Activated gamma-delta T cell (primary cell): ENCODE measurements at regions not wholly inside any gene's neighbourhood (a gene's known extent, or its start where the extent isn't known, plus 50 kb on each side); places are given as distances from the start of the nearest gene placed in this dataset.

ENCODE experiments used
- DNase-seq: peaks from one replicate; lab custom pipeline; 2025; lab: John Stamatoyannopoulos, UW

- DNase-seq: no peak
Measured at GRCh38 chr5:2266641-2267240, 384.0 kb upstream of the IRX4 start.

- DNase-seq: no peak
Measured at GRCh38 chr5:2265341-2265740, 382.6 kb upstream of the IRX4 start.

- DNase-seq: no peak
Measured at GRCh38 chr5:2263763-2264162, 381.0 kb upstream of the IRX4 start.

GRCh38 chr5:2262620-2263019, 379.9 kb upstream of the IRX4 start:
- no peak for DNase-seq

- no peak for DNase-seq
Measured at GRCh38 chr5:2261004-2261703, 378.4 kb upstream of the IRX4 start.

- DNase-seq: no peak
Measured at GRCh38 chr5:2260211-2261003, 377.7 kb upstream of the IRX4 start.

- DNase-seq: no peak
Measured at GRCh38 chr5:2259494-2260107, 376.9 kb upstream of the IRX4 start.

GRCh38 chr5:2258861-2259260, 376.1 kb upstream of the IRX4 start:
- DNase-seq: no peak

- DNase-seq: no peak
Measured at GRCh38 chr5:2257326-2258244, 374.9 kb upstream of the IRX4 start.

- no peak for DNase-seq
Measured at GRCh38 chr5:2256691-2257280, 374.1 kb upstream of the IRX4 start.

GRCh38 chr5:2255915-2256690, 373.4 kb upstream of the IRX4 start:
- DNase-seq: no peak

- no peak for DNase-seq
Measured at GRCh38 chr5:2254880-2255750, 372.4 kb upstream of the IRX4 start.

GRCh38 chr5:2254406-2254805, 371.7 kb upstream of the IRX4 start:
- no peak for DNase-seq

- DNase-seq: no peak
Measured at GRCh38 chr5:2253040-2253975, 370.6 kb upstream of the IRX4 start.

- DNase-seq: no peak
Measured at GRCh38 chr5:2251751-2252150, 369.0 kb upstream of the IRX4 start.

- DNase-seq: no peak
Measured at GRCh38 chr5:2251298-2251697, 368.6 kb upstream of the IRX4 start.

- DNase-seq: no peak
Measured at GRCh38 chr5:2250365-2250950, 367.7 kb upstream of the IRX4 start.

GRCh38 chr5:2249442-2249841, 366.7 kb upstream of the IRX4 start:
- DNase-seq: no peak
